Keratinocyte (primary cell): ENCODE measurements at regions not wholly inside any gene's neighbourhood (a gene's known extent, or its start where the extent isn't known, plus 50 kb on each side); places are given as distances from the start of the nearest gene placed in this dataset.

Source experiments
- DNase-seq: peaks from one replicate; pipeline ENCODE4 v3.0.0-alpha.2; 2011; ENCODE audit warnings: low read depth, missing footprints, low spot score
- FAIRE-seq: peaks from 2 replicates; lab custom pipeline; 2011; peaks lifted over from hg19 to GRCh38; lab: Jason Lieb, UNC
- H2AFZ ChIP-seq: 2 replicates; pipeline ENCODE4 v1.6.0; 2012; ENCODE audit warnings: low read length, control low read depth, inconsistent platforms; ENCODE audit not compliant: control insufficient read depth
- H3K27ac ChIP-seq: 2 replicates; pipeline ENCODE4 v1.5.1; 2011; ENCODE audit warnings: low read length; ENCODE audit not compliant: control insufficient read depth, insufficient read depth
- H3K27me3 ChIP-seq: 3 replicates; pipeline ENCODE4 v1.6.0; 2011; ENCODE audit warnings: low read length; ENCODE audit not compliant: control insufficient read depth, insufficient read depth; ENCODE audit errors: extremely low read depth
- H3K36me3 ChIP-seq, 2 experiments: 2 replicates in 1 of 2; 3 replicates in 1 of 2; pipeline ENCODE4 v1.5.1; 2011; ENCODE audit warnings: low read length in 2 of 2, mild to moderate bottlenecking in 1 of 2; ENCODE audit not compliant: control insufficient read depth in 2 of 2, insufficient read depth in 2 of 2; ENCODE audit errors: extremely low read depth in 1 of 2
- H3K4me1 ChIP-seq: 3 replicates; pipeline ENCODE4 v1.5.1; 2011; ENCODE audit warnings: low read length; ENCODE audit not compliant: control insufficient read depth, insufficient read depth; ENCODE audit errors: extremely low read depth
- H3K4me2 ChIP-seq: 3 replicates; pipeline ENCODE4 v1.6.0; 2011; ENCODE audit warnings: low read depth, low read length; ENCODE audit not compliant: control insufficient read depth, insufficient read depth; ENCODE audit errors: extremely low read depth
- H3K4me3 ChIP-seq, 3 experiments: fragments of 200-600 bp in 1 of 3; sonication (generic) in 1 of 3; 2 replicates in 2 of 3; 3 replicates in 1 of 3; pipeline ENCODE4 v1.5.1; 2011 to 2016; ENCODE audit warnings: low read length in 3 of 3, mild to moderate bottlenecking in 3 of 3, control low read depth in 2 of 3, inconsistent platforms in 1 of 3, low read depth in 1 of 3, mixed read lengths in 1 of 3, mixed run types in 1 of 3, moderate library complexity in 1 of 3; ENCODE audit not compliant: control insufficient read depth in 2 of 3, insufficient read depth in 2 of 3; ENCODE audit errors: extremely low read depth in 1 of 3
- H3K79me2 ChIP-seq: 2 replicates; pipeline ENCODE4 v1.6.0; 2012; ENCODE audit warnings: low read length; ENCODE audit not compliant: control insufficient read depth, insufficient read depth
- H3K9ac ChIP-seq: 3 replicates; pipeline ENCODE4 v1.6.0; 2011; ENCODE audit warnings: low read length; ENCODE audit not compliant: control insufficient read depth, insufficient read depth; ENCODE audit errors: extremely low read depth
- H3K9me1 ChIP-seq: 3 replicates; pipeline ENCODE4 v1.6.0; 2011; ENCODE audit warnings: low read length; ENCODE audit not compliant: control insufficient read depth, insufficient read depth; ENCODE audit errors: extremely low read depth
- H3K9me3 ChIP-seq: 2 replicates; pipeline ENCODE4 v1.5.1; 2012; ENCODE audit warnings: low read depth, low read length; ENCODE audit not compliant: control insufficient read depth
- H4K20me1 ChIP-seq: 3 replicates; pipeline ENCODE4 v1.6.0; 2011; ENCODE audit warnings: low read length; ENCODE audit not compliant: control insufficient read depth, insufficient read depth; ENCODE audit errors: extremely low read depth
- CTCF ChIP-seq, 3 experiments: IDR thresholded peaks in 1 of 3; conservative IDR thresholded peaks in 1 of 3; optimal IDR thresholded peaks in 1 of 3; 2 replicates in 2 of 3; 3 replicates in 1 of 3; pipeline versions ENCODE3 to v1.5.1; 2011; ENCODE audit warnings: low read length in 3 of 3, mild to moderate bottlenecking in 3 of 3, moderate library complexity in 2 of 3, control low read depth in 1 of 3, inconsistent platforms in 1 of 3; ENCODE audit not compliant: insufficient read depth in 2 of 3; ENCODE audit errors: extremely low read depth in 1 of 3
- EZH2 ChIP-seq: IDR thresholded peaks from one replicate; pipeline ENCODE4 v1.6.1; 2012; ENCODE audit warnings: inconsistent platforms, mild to moderate bottlenecking, low read length, moderate library complexity
- dilution Hi-C: fragments of 300-500 bp; cut with MboI; formaldehyde crosslinking; loops from one replicate; pipeline ENCODE4 v1.7.0; 2020; ENCODE audit warnings: low sequenced_read_pairs; ENCODE audit not compliant: extremely low pct_ligation_motif_present

GRCh38 chr12:115001571-115002180 lies 317.7 kb upstream of the TBX3 start:
- no peaks in the 10 kb centered on the region for H3K27me3 ChIP-seq
- no peak overlapping the region for H3K9ac ChIP-seq
- H3K4me1 ChIP-seq, result no peaks in the 10 kb centered on the region
- no peak overlapping the region for H3K4me3 ChIP-seq
- H2AFZ ChIP-seq, result no peak overlapping the region
- H3K27ac ChIP-seq, result no peak overlapping the region
- no peaks in the 10 kb centered on the region for H3K9me3 ChIP-seq
- FAIRE-seq, result no peak
- TF ChIP-seq EZH2, result no peak
- TF ChIP-seq CTCF (optimal IDR thresholded peaks at IDR 0.05 in 1 of 3, IDR thresholded peaks at IDR 0.05 in 1 of 3, conservative IDR thresholded peaks at IDR 0.05 in 1 of 3; ENCODE audit: extremely low read depth in 1 of 3, insufficient read depth in 2 of 3, low read length in 3 of 3), result no peak
- dilution Hi-C loops, result no loop called here
- no peaks in the 10 kb centered on the region for H3K36me3 ChIP-seq
- H3K4me2 ChIP-seq, result no peak overlapping the region
- H3K9me1 ChIP-seq, result no peaks in the 10 kb centered on the region
- no peak for DNase-seq
- no peaks in the 10 kb centered on the region for H3K79me2 ChIP-seq
- no peaks in the 10 kb centered on the region for H4K20me1 ChIP-seq

GRCh38 chr12:115000038-115000437 lies 316.1 kb upstream of the TBX3 start:
- no peaks in the 10 kb centered on the region for H3K36me3 ChIP-seq
- dilution Hi-C loops, result no loop called here
- H3K9me1 ChIP-seq, result no peaks in the 10 kb centered on the region
- no peak overlapping the region for H3K4me3 ChIP-seq
- no peaks in the 10 kb centered on the region for H4K20me1 ChIP-seq
- TF ChIP-seq CTCF (optimal IDR thresholded peaks at IDR 0.05 in 1 of 3, IDR thresholded peaks at IDR 0.05 in 1 of 3, conservative IDR thresholded peaks at IDR 0.05 in 1 of 3; ENCODE audit: extremely low read depth in 1 of 3, insufficient read depth in 2 of 3, low read length in 3 of 3) (no peak), EZH2 (no peak)
- H2AFZ ChIP-seq, result no peak overlapping the region
- no peaks in the 10 kb centered on the region for H3K79me2 ChIP-seq
- H3K9me3 ChIP-seq, result no peaks in the 10 kb centered on the region
- no peak overlapping the region for H3K4me2 ChIP-seq
- H3K9ac ChIP-seq, result no peak overlapping the region
- H3K4me1 ChIP-seq, result no peaks in the 10 kb centered on the region
- no peak for DNase-seq
- H3K27me3 ChIP-seq, result no peaks in the 10 kb centered on the region
- FAIRE-seq, result no peak
- H3K27ac ChIP-seq, result no peak overlapping the region
